Suppressor macrophage (primary cell): ENCODE measurements at regions not wholly inside any gene's neighbourhood (a gene's known extent, or its start where the extent isn't known, plus 50 kb on each side); places are given as distances from the start of the nearest gene placed in this dataset.

Experiments used
- DNase-seq, 4 experiments: peaks; one replicate each; pipeline ENCODE4 v3.0.0-alpha.2; 2020 to 2022

GRCh38 chr6:79301290-79301689, 66.8 kb upstream of the HMGN3 start:
- no peak for DNase-seq

- DNase-seq = no peak
These were observed 61.7 kb upstream of the HMGN3 start for GRCh38 chr6:79296211-79296610.
